Tibial nerve (tissue), 4 donors: ENCODE measurements at regions not wholly inside any gene's neighbourhood (a gene's known extent, or its start where the extent isn't known, plus 50 kb on each side); places are given as distances from the start of the nearest gene placed in this dataset.

ENCODE experiments used
- DNase-seq, 2 donors: peaks; one replicate each; pipeline ENCODE4 v3.0.0-alpha.2; 2019; ENCODE audit warnings: low spot score in 2 of 2
- H3K27ac ChIP-seq, 4 donors: fragments of 200-600 bp; sonication (generic) in 3 of 4; one replicate each; pipeline ENCODE4 v1.5.1; 2017 to 2019; ENCODE audit warnings: mild to moderate bottlenecking in 1 of 4
- H3K27me3 ChIP-seq, 2 donors: fragments of 200-600 bp; sonication (generic) in 1 of 2; one replicate each; pipeline versions ENCODE4 v1.5.1 to v1.6.0; 2017 to 2019
- H3K36me3 ChIP-seq, 3 donors: fragments of 200-600 bp; sonication (generic); one replicate each; pipeline ENCODE4 v1.5.1; 2018 to 2019
- H3K4me1 ChIP-seq, 4 donors: fragments of 200-600 bp; sonication (generic) in 3 of 4; one replicate each; pipeline ENCODE4 v1.5.1; 2017 to 2019
- H3K4me3 ChIP-seq, 4 donors: fragments of 200-600 bp; sonication (generic) in 3 of 4; one replicate each; pipeline ENCODE4 v1.5.1; 2017 to 2019; ENCODE audit warnings: mild to moderate bottlenecking in 1 of 4, moderate library complexity in 1 of 4
- H3K9me3 ChIP-seq, 4 donors: fragments of 200-600 bp; sonication (generic) in 3 of 4; one replicate each; pipeline ENCODE4 v1.5.1; 2017 to 2019
- CTCF ChIP-seq, 5 experiments: fragments of 200-600 bp in 3 of 5; fragments of 450-650 bp in 2 of 5; sonication (generic) in 3 of 5; IDR thresholded peaks; one replicate each; pipeline ENCODE4 v1.5.1; 2016 to 2019; ENCODE audit warnings: antibody characterized with exemption in 5 of 5, mild to moderate bottlenecking in 3 of 5, moderate library complexity in 2 of 5
- EP300 ChIP-seq, 2 donors: sonication (generic); formaldehyde crosslinking; IDR thresholded peaks; one replicate each; pipeline ENCODE4 v1.6.1; 2017; ENCODE audit warnings: antibody characterized with exemption in 2 of 2, mild to moderate bottlenecking in 1 of 2
- POLR2A ChIP-seq, 2 donors: fragments of 450-650 bp; IDR thresholded peaks; one replicate each; pipeline ENCODE4 v1.6.1; 2017; ENCODE audit warnings: antibody characterized with exemption in 2 of 2, mild to moderate bottlenecking in 2 of 2, moderate library complexity in 2 of 2
- WGBS, 2 donors: methylation state at CpG; one replicate each; pipeline ENCODE4 v1.1.5; 2018; 5-methylcytosine and 5-hydroxymethylcytosine counted together

- no peak overlapping the region for H3K4me3 ChIP-seq
- 70 to 74% methylated on average over 6 of the region's 6 CpGs for WGBS, 2 donors
- no peak for DNase-seq
- no peaks in the 10 kb centered on the region for H3K4me1 ChIP-seq
- no peaks in the 10 kb centered on the region for H3K9me3 ChIP-seq
- no peaks in the 10 kb centered on the region for H3K36me3 ChIP-seq
- TF ChIP-seq EP300 (IDR thresholded peaks at IDR 0.05) (no peak), POLR2A (IDR thresholded peaks at IDR 0.05) (no peak), CTCF (IDR thresholded peaks at IDR 0.05) (no peak)
- no peak overlapping the region for H3K27ac ChIP-seq
- H3K27me3 ChIP-seq = no peaks in the 10 kb centered on the region
These were observed 503.4 kb downstream of the TBC1D4 start for GRCh38 chr13:74978591-74978990.

- 49 to 54% methylated on average over 1 of the region's 1 CpG for WGBS, 2 donors
- Histone ChIP-seq H3K27ac (no peak overlapping the region), H3K4me1 (no peaks in the 10 kb centered on the region), H3K4me3 (no peak overlapping the region), H3K27me3 (no peaks in the 10 kb centered on the region), H3K9me3 (no peaks in the 10 kb centered on the region), H3K36me3 (no peaks in the 10 kb centered on the region)
- TF ChIP-seq EP300 (IDR thresholded peaks at IDR 0.05) (no peak), POLR2A (IDR thresholded peaks at IDR 0.05) (no peak), CTCF (IDR thresholded peaks at IDR 0.05) (no peak)
- DNase-seq = no peak
These were observed 504.5 kb downstream of the TBC1D4 start for GRCh38 chr13:74977498-74977897.

- TF ChIP-seq EP300 (IDR thresholded peaks at IDR 0.05) = no peak
- no peak for TF ChIP-seq POLR2A (IDR thresholded peaks at IDR 0.05)
- no peak for TF ChIP-seq CTCF (IDR thresholded peaks at IDR 0.05)
- H3K27me3 ChIP-seq = no peaks in the 10 kb centered on the region
- WGBS, 2 donors = 80 to 82% methylated on average over 2 of the region's 2 CpGs
- H3K9me3 ChIP-seq = no peaks in the 10 kb centered on the region
- no peak overlapping the region for H3K27ac ChIP-seq
- no peaks in the 10 kb centered on the region for H3K4me1 ChIP-seq
- no peak for DNase-seq
- H3K4me3 ChIP-seq = no peak overlapping the region
- no peaks in the 10 kb centered on the region for H3K36me3 ChIP-seq
These were observed 506.9 kb downstream of the TBC1D4 start for GRCh38 chr13:74975111-74975510.

DNA sequence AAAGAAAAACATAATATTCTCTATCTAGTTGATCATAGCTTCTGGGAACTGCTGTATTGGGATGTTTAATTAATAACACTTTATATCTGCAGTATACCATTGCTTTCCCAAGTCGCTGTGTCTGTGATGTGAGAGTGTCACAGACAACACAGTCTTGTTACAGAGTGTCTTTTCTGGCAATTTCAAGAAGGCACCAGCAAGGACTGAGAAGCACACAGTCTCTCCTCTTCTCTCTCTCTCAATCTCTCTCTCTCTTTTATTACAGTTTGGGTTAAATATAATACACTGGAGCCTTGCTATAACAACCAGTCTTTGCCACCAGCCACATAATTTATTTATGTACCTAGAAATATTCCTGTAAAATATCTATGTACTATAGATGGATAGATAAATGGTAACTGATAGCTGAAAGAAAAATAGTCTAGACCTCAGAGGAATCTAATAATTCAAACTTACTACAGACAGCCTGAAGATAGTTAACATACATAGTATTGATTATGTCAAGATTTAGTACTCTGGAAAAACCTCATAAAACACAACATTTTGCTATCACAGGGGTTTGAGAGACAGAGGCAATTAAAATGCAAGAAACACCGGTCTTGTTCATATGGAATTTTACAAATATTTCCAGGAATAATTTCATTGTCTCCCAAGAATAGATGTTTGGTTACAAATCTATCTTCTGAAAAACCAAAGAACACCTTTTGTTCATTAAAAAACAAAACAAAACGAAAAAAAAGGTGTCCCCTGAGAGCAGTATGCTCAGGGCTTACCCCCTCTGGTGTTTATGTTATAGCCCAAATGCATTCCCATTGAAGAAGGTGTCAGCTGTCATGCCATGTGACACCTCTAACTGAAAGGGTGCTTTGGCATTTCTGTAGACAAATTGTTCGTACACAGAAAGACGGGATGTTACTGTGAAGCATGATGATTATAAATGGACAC, 507.8 kb downstream of the TBC1D4 start:
- H3K27me3 ChIP-seq = no peaks in the 10 kb centered on the region
- DNase-seq = no peak
- no peaks in the 10 kb centered on the region for H3K36me3 ChIP-seq
- no peaks in the 10 kb centered on the region for H3K4me1 ChIP-seq
- no peaks in the 10 kb centered on the region for H3K9me3 ChIP-seq
- H3K4me3 ChIP-seq = no peak overlapping the region
- WGBS, 2 donors = 51 to 67% methylated on average over 5 of the region's 5 CpGs
- TF ChIP-seq POLR2A (IDR thresholded peaks at IDR 0.05) (no peak), CTCF (IDR thresholded peaks at IDR 0.05) (no peak), EP300 (IDR thresholded peaks at IDR 0.05) (no peak)
- no peak overlapping the region for H3K27ac ChIP-seq

GRCh38 chr13:74969419-74969818, 512.5 kb downstream of the TBC1D4 start:
- Histone ChIP-seq H3K4me3 (no peak overlapping the region), H3K9me3 (no peaks in the 10 kb centered on the region), H3K36me3 (no peaks in the 10 kb centered on the region), H3K27ac (no peak overlapping the region), H3K4me1 (peaks cover 0 to 5% (median 0%) of the 10 kb centered on the region in 4 donors), H3K27me3 (no peaks in the 10 kb centered on the region)
- WGBS, 2 donors = 68 to 72% methylated on average over 1 of the region's 1 CpG
- TF ChIP-seq CTCF (IDR thresholded peaks at IDR 0.05) = no peak
- no peak for TF ChIP-seq EP300 (IDR thresholded peaks at IDR 0.05)
- no peak for TF ChIP-seq POLR2A (IDR thresholded peaks at IDR 0.05)
- DNase-seq = no peak
